Femur (tissue), 1 donor: ENCODE measurements at regions not wholly inside any gene's neighbourhood (a gene's known extent, or its start where the extent isn't known, plus 50 kb on each side); places are given as distances from the start of the nearest gene placed in this dataset.
"Not testable (repeated sequence)": the region's sequence is repeated elsewhere in the genome, so short reads cannot be mapped to it uniquely, and the experiment has no call there.

Experiments used
- DNase-seq: peaks from one replicate; pipeline ENCODE4 v3.0.0-alpha.2; 2017

GRCh38 chr5:136453199-136453598 lies 87.9 kb upstream of the TRPC7 start:
- DNase-seq, result no peak

DNA sequence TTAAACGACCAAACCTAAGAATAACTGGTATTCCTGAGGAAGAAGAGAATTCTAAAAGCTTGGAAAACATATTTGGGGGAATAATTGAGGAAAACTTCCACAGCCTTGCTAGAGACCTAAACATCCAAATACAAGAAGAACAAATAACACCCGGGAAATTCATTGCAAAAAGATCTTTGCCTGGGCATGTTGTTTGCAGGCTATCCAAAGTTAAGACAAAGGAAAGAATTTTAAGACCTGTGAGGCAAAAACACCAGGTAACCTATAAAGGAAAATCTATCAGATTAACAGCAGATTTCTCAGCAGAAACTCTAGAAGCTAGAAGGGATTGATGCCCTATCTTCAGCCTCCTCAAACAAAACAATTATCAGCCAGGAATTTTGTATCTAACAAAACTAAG lies 82.2 kb upstream of the TRPC7 start:
- DNase-seq, result not testable (repeated sequence)

DNA sequence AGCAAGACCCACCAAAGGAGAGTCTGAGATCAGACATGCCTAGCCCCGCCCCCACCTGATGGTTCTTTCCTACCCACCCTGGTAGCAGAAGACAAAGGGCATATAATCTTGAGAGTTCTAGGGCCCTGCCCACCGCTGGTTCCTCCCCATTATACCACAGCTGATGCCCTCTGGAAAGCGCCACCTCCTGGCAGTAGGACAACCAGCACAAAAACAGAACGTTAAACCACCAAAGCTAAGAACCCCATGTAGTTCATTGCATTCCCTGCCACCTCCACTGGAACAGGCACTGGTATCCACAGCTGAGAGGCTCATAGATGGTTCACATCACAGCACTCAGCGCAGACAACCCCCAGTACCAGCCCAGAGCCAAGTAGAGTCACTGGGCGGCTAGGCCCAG lies 81.2 kb upstream of the TRPC7 start:
- DNase-seq, result no peak

GRCh38 chr5:136444099-136444498 lies 78.8 kb upstream of the TRPC7 start:
- not testable (repeated sequence) for DNase-seq

DNA sequence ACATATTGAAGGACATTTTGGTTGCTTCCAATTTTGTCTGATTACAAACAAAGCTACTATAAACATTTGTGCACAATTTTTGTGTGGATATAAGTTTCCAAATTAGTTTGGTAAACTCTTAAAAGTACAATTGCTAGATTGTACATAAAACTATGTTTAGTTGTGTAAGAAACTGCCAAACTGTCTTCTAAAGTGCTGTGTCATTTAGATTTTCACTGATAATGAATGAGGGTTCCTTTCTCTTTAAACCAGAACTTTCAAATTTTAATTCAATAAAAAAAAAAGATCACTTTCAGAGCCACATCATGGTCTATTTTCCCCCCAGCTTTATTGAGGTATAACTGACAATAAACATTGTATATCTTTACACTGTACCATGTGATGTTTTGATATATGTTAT lies 74.0 kb upstream of the TRPC7 start:
- DNase-seq, result no peak

DNA sequence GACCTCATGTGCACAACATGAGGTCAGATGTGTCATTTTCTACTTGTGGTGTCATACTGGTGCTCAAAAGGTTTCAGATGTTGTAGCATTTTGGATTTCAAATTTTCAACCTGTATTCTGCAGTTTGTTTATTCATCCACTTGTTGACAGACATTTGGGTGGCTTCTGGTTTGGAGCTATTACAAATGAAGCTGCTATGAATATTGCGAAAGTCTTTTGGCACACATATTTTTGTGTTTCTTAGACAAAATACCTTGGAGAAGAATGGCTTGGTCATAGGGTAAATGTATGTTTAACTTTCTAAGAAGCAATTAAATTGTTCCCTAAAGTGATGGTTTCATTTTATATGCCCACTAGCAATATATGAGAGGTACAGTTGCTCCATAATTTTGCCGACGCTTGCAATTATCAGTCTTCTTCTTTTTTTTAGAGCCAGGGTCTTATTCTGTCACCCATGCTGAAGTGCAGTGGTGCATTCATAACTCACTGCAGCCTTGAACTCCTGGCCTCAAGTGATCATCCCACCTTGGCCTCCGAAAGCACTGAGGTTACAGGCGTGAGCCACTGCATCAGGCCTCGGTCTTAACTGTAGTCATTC lies 70.7 kb upstream of the TRPC7 start:
- DNase-seq, result no peak

DNA sequence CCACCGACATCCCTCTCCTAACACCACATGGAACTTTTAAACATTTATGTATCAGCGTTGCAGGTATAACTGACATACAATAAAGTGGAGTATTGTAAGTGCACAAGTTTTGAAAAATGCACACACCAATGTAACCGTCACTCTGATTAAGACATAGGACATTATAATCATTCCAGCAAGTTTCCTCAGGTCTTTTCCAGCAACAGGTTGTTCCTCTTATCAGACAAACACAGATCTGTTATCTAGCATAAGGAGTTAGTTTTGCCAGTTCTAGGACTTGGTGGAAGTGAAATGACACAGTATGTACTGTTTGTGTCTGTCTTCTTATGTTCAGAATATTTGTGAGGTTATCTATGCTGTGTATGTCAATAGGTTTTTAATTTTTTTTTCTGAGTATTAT lies 69.5 kb upstream of the TRPC7 start:
- DNase-seq, result no peak

DNA sequence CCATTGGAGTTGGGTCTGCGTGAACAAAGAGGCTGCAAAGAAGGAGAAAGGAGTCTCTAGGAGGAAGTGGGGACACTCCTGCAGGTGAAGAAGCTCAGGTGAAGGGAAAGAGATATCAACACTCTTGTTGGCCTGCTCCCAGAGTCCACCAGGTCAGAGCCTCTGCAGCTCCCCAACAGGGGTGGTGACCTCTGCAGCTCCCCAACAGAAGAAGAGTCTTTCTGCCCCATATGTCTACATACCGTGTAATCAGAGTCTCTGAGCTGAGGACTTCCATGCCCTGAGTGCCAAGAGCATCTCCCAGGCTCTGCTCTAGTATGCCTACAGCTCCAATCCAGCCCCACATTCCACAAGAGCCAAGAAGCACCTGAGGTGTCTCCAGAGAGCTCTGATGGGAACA lies 67.4 kb upstream of the TRPC7 start:
- no peak for DNase-seq

DNA sequence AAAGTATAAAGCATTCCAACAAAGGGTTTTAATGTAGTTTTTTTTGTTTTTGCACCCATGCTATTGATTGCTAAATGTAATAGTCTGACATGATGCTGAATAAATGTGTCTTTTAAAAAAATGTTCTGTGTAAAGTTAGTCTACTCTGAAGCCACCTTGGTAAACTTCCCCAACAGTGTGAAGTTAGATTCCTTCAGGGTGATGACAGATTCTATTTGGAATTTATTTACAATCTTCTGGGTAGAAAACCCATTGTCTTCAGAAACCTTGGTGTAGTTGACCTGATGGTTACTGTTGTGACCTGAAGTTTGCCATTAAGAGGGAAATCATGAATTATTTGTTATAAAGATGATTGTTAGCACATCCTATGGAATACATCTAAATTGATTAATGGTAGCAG lies 64.7 kb upstream of the TRPC7 start:
- DNase-seq, result no peak

GRCh38 chr5:136427426-136427825 lies 62.1 kb upstream of the TRPC7 start:
- DNase-seq, result no peak

- DNase-seq, result no peak
Measured at GRCh38 chr5:136425921-136426320, 60.6 kb upstream of the TRPC7 start.

- peak; percentile 76 for DNase-seq
Measured at GRCh38 chr5:136424835-136425584, 59.7 kb upstream of the TRPC7 start.

DNA sequence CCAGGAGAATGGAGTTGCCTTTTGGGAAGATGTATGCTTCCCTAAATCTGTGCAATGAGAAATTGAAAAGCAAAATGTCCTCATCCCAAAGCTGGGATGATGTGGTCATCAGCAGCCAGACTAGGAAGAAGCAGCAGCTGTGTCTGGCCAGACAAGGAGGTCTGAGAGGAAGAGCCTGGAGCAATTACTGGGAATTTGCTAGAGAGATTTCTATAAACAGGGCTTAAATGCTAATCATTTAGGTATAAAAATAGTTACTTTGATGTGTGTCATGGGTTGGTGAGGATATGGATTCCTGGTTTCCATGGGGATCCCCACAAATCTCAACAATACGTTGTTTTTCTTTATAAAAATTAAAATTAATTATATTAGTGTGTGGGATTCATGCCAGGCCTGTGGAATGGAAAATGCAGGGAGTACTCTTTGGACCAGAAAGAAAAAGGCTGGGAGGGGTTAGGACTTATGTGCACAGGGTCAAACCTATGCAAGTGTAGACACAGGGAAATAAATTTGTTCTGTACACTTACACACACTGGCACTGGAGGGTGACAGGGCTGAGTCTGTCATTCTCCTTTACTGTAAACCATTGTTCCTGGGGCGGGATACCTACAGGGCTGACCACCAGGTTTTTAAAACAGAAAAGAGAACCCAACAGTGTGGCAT lies 58.7 kb upstream of the TRPC7 start:
- DNase-seq, result no peak

DNA sequence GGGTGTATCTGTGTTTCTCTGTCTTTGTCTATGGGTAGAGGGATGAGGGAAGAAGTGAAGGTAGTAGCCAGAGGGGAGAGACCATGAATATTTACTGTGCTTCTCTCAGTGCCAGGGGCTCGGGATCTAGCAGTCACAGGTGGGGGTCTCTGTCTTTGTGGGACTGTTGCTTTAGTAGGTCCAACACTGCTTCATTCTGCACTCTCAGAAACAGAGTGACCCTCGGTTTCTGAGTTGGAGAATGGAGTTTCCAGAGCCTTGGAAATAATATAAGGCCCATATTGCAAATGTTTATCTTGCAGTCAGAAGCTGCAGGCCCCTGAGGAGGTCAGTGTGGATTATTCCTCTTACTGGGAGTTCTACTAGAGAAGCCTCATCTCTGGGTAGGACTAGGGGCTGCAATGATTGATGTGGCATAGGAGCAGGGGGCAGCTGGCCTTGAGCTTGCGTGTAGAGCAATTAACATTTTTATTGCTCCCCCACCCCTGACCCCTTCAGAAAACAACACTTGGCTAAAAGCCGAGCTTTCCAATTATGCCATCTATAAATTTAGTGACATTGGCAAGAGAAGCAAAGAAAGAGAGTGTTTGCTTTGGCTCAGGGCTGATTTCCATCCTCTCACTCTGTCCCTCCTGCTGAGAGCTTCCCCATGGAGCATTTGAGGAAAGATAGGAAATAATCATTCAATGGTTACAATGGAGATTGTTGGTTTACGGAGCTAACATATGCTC lies 55.0 kb upstream of the TRPC7 start:
- DNase-seq, result no peak

- no peak for DNase-seq
Measured at GRCh38 chr5:136418301-136418700, 53.0 kb upstream of the TRPC7 start.
